HG03571 (cell line): ENCODE measurements at regions not wholly inside any gene's neighbourhood (a gene's known extent, or its start where the extent isn't known, plus 50 kb on each side); places are given as distances from the start of the nearest gene placed in this dataset.

Experiments
- ATAC-seq: cut with Tn5 transposase; IDR thresholded peaks from one replicate; pipeline ENCODE4 v1.9.1; 2021; ENCODE audit not compliant: unreplicated experiment

GRCh38 chr13:33612641-33613638, 205.0 kb upstream of the RFC3 start:
- ATAC-seq, result no peak

- ATAC-seq, result no peak
These were observed 202.5 kb upstream of the RFC3 start for GRCh38 chr13:33615436-33615835.

- ATAC-seq, result no peak
These were observed 201.8 kb upstream of the RFC3 start for GRCh38 chr13:33616130-33616529.

GRCh38 chr13:33617055-33617454, 200.9 kb upstream of the RFC3 start:
- no peak for ATAC-seq

GRCh38 chr13:33624253-33624652, 193.7 kb upstream of the RFC3 start:
- ATAC-seq, result no peak

- no peak for ATAC-seq
These were observed 193.2 kb upstream of the RFC3 start for GRCh38 chr13:33624740-33625139.

- ATAC-seq, result no peak
These were observed 191.5 kb upstream of the RFC3 start for GRCh38 chr13:33626407-33626806.

- no peak for ATAC-seq
These were observed 189.3 kb upstream of the RFC3 start for GRCh38 chr13:33628662-33629061.

- no peak for ATAC-seq
These were observed 188.2 kb upstream of the RFC3 start for GRCh38 chr13:33629605-33630360.

- ATAC-seq, result no peak
These were observed 184.0 kb upstream of the RFC3 start for GRCh38 chr13:33633701-33634545.

GRCh38 chr13:33634546-33634982, 183.4 kb upstream of the RFC3 start:
- ATAC-seq, result no peak

GRCh38 chr13:33636243-33636642, 181.7 kb upstream of the RFC3 start:
- no peak for ATAC-seq

- ATAC-seq, result no peak
These were observed 180.8 kb upstream of the RFC3 start for GRCh38 chr13:33636955-33637670.

- no peak for ATAC-seq
These were observed 179.8 kb upstream of the RFC3 start for GRCh38 chr13:33637978-33638743.

- no peak for ATAC-seq
These were observed 178.8 kb upstream of the RFC3 start for GRCh38 chr13:33639158-33639557.

- ATAC-seq, result no peak
These were observed 178.3 kb upstream of the RFC3 start for GRCh38 chr13:33639626-33640080.

- no peak for ATAC-seq
These were observed 177.1 kb upstream of the RFC3 start for GRCh38 chr13:33640832-33641231.

- no peak for ATAC-seq
These were observed 175.4 kb upstream of the RFC3 start for GRCh38 chr13:33642374-33643065.
